Activated T-cell treated with anti-CD3 and anti-CD28 coated beads for 4 hours (primary cell): ENCODE measurements at regions not wholly inside any gene's neighbourhood (a gene's known extent, or its start where the extent isn't known, plus 50 kb on each side); places are given as distances from the start of the nearest gene placed in this dataset.
"Not testable (repeated sequence)": the region's sequence is repeated elsewhere in the genome, so short reads cannot be mapped to it uniquely, and the experiment has no call there.

Source experiments
- DNase-seq: peaks from one replicate; pipeline ENCODE4 v3.0.0-alpha.2; 2020

- no peak for DNase-seq
These were observed 84.5 kb upstream of the OLIG2 start for GRCh38 chr21:32941263-32941662.

DNA sequence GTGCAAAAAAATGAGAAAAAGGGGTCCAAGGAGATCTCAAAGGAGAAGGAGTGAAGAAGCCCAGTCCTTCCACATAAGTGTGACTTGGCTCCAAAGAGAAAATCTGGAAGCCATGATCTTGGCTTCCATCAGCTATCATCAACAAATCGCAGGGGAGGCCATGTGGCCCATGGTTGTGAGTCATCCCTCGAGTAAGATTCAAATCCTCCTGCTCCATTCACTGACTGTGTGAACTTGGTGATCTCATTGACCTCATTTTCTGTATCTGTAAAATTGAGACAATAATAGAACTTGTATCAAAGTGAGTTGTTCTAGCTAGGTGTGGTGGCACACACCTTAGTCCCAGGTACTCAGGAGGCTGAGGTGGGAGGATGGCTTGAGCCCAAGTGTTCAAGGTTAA, 79.1 kb upstream of the OLIG2 start:
- DNase-seq, result no peak

- DNase-seq, result no peak
These were observed 78.0 kb upstream of the OLIG2 start for GRCh38 chr21:32947736-32948135.

DNA sequence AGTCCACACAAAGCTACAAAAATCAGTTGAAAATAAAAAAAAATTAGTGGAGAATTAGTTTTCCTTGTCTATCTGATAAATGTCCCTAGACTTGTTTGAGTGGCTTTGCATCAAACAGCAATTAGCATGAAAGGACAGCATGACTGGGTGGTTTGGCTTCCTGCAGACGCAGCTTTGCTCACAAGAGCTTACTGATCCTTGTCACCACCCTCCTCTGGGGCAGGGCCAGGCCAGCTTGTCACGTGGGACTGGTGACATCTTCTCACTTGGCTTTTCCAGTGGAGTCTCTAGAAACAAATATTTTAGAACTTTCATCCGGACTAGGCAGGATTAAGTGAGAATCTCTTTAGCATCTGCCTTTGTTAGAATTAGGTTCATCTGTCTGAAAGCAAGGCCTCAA, 76.0 kb upstream of the OLIG2 start:
- DNase-seq, result no peak

DNA sequence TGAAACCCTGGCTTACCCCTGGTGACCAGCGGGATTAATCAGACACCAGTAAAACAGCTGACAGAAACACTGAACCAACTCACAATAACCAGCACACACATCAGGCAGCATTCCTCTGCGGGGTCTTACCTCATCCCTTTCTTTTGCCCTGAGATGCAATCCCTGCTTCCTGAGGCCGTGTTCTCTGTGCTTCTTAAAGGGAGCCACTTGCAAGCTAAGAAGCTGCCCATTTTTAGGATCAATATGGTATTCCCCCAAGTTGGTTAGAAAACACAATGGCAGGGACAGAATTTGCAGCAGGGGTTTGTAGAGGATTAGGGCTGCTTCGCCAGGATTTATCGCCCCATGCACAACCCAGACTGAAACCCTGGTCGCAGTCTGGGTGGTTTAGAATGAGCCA, 74.7 kb upstream of the OLIG2 start:
- no peak for DNase-seq

DNA sequence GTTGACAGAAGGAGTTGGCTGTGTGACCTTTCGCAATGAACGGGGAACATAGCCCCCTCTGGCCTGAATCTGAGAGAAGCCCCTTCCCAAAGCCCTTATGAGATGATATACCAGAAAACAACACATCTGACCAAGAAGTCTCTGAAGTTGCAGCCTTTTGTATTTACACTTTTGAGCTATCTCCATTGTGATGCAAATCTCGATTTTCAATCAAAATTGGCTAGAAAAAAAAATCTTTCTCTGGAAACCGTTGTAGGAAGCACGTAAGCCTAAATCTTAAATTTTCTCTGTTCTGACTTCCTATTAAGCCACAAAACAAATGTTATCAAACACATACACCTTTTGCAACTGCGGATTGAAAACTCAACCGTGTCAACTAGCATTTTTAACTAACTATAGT, 71.4 kb upstream of the OLIG2 start:
- DNase-seq, result no peak

DNA sequence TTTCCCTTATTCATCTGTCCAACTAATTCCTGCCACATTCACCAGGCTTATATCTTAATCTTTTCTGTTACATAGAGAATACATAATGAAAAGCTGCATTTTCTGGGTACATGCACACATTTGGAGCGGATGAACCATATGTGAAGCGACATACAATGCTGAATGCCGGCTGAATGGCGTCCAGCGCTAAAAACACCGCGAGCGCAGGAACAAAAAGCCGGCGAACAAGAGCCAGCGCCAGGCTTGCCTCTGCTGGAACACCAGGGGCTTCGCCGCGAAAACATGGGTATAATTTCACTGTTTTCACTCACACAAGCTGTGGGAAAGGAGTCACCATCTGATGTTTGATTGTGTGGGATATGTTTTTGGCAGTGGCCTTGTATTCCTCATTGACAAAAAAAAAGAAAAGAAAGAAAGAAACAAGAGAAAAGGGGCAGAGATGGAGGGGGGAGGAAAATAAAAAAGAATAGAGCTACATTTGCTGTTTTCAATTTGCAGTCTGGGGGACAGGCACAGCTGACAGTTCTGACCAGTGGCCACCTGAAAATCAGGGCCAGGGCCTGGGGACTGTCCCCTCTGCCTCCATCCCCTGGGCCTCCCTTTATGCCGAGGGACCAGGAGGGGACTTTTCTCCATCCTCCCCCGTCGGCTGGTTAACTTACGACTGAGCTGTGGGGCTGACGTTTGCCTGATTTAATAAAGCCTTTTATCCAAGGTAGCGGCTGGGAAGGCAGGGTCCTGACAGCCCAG, 70.2 kb upstream of the OLIG2 start:
- DNase-seq, result no peak

DNA sequence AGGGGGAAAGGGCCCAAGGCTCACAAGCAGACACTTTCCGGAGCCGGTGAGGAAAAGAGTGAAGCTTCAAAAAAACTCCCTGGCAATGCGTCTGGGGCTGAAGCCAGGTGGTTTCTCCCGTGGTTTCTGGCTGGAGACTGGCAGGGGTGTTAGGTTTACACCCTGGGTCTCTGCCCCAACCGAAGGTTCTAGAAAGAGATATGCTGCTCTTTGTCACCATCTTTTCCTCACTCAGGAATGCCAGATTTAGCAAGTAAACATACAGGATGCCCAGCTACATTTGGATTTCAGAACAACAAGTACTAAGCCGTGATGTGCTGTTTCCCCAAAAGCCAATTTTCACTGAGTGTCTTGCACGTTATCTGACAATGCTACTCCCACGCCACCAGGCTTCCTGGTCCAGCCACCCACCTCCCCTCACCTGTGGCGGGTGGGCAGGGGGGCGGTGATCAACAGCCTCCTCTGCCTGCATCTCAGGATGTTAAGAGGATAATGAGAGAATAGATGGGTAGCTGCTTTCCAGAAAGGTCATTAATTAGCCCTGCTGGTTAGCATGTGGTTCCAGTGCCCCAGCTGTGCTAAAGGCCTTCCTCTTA, 69.6 kb upstream of the OLIG2 start:
- no peak for DNase-seq

GRCh38 chr21:32957545-32957944, 68.2 kb upstream of the OLIG2 start:
- DNase-seq, result no peak

DNA sequence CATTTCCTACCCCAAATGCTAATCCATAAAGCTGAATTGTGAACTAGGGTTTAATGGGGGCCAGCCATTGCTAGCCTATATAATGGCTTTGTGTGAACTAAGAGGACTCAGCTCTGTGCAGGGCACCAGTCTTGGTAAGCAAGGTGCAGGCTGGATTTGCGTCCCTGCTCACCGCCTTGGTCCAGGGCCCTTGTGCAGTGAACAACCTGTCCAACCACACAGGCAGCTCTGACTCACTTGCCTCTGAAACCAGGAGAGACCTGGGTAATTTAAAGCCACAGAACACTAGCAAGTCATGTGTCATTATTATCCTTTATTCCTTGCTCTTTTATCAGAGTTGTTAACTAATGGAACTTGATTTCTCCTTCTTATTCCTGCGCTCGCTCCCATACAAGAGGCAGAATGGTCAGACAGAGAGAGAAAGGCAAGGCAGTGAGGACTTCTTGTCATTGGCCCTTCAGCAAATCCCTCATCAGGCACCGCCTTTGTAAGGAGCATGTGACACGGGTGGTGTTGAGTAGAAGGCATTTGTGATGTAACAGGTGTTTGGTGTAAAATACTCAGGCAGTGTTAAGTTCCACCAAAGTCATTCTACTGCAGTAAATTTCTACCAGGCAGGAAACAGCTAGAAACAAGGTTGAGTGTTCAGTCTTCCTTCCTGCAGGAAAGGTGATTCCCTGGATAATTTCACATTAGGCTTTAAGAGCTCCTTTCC, 67.3 kb upstream of the OLIG2 start:
- DNase-seq, result no peak

- no peak for DNase-seq
These were observed 63.5 kb upstream of the OLIG2 start for GRCh38 chr21:32962268-32962667.

DNA sequence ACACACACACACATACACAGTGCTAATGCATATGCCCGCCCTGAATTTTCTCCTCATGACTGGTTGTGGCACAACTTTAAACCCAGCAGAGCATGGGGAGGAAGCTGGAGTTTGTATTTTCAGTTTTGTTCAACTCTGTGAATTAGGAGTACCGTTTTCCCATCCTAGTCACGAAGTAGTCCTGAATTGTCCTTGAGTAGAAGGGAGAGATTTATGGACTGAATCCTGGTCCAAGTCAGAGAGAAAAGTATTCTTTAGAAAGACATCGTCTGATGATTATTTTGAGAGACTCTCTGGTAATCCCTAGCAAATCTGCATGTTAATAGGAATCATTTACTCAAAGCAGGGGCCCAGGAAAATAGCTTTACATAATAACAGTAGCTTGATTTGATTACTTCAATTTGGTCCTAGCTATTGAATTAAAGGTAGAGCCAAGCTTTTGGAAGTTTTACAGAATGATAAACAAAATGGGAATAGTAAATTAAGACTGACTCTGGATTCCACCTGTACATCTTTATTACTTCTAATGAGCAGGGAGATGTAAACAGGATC, 60.5 kb upstream of the OLIG2 start:
- no peak for DNase-seq

DNA sequence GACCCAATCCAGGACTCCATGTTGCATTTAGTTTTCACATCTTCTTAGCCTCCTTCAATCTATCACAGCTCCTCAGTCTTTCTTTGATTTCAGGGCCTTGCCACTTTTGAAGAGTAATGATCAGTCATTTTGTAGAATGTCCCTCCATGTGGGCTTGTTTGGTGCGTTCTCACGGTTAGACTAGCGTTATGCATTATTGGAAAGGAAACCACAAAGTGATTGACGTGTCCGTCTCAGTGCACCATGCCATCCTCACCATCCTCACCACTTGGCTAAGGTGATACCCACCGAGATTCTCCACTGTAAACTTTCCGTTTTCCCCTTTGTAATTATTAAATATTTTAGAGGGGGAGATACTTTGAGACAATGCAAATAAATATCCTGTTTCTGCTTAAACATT, 59.6 kb upstream of the OLIG2 start:
- DNase-seq, result no peak

DNA sequence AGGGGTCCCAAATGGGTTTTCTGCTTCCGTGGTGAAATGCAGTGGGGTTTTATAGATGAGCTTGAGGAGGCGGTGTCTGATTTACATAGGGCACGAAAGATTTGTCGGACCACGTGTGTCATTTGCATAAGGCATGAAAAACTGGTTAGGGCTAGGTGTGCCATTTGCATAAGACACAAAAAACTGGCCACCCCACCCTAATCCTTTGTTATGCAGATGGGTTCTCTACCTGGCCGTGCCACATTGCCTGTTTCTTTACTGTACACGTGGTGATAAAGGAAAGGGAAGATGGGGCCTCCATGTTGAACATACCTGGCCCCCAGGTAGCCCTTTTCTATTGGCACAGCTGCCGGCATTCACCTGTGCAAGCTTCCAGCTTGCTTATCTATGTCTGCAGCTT, 57.6 kb upstream of the OLIG2 start:
- not testable (repeated sequence) for DNase-seq

DNA sequence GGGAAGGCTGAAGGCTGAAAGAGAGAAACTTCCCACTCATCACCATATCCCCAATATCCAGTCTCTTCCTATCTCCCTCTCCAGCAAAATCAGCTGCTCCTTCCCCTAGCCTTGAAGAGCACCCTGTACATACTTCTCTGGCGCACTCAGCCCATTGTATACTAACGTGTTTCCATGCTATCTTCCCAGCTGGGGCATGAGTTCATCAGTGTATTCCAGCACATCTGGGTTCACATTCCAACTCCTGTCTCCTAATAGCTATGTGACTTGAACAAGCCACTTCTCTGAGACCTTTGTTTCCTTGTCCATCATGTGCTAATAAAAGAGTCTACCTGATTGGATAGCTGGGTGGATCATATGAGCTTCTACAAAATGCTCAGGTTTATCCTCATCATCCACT, 51.1 kb upstream of the OLIG2 start:
- DNase-seq, result no peak

DNA sequence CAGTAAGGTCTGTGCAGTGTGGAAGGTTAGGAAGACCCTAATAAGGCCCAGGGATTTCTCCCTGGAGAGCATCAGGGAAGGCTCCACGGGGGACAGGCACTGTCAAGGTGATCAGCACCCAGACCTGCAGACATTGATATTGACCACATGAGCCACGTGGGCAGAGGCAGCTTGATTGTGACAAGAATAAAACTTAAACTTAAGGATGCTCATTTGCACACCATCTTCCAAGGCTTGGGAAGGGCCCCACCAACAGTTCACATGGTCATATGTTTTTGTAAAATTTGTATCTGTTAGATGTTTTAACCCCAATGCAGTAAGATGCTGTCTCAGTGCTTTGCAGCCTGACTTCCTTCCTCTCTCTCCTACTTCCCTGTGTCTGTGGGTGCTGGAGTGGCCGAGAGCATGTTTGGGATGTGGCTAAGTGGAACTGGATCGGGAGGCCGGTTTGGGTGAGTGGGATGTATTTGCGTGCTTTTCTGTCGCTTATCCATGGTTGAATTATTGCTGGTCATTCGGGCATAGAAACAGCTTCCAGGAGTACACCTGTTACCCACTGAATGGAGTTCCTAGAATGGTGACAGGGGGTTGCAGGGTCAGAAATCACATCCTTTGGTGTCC, 49.8 kb upstream of the OLIG2 start:
- no peak for DNase-seq
